AG10803 (cell line): ENCODE measurements at regions not wholly inside any gene's neighbourhood (a gene's known extent, or its start where the extent isn't known, plus 50 kb on each side); places are given as distances from the start of the nearest gene placed in this dataset.
"Not testable (repeated sequence)": the region's sequence is repeated elsewhere in the genome, so short reads cannot be mapped to it uniquely, and the experiment has no call there.

Experiments used
- DNase-seq: peaks from one replicate; pipeline ENCODE4 v3.0.0; 2010; ENCODE audit warnings: low read depth
- H3K4me3 ChIP-seq: 2 replicates; pipeline ENCODE4 v1.5.1; 2011; ENCODE audit warnings: mild to moderate bottlenecking, low read length, control low read depth
- CTCF ChIP-seq: conservative IDR thresholded peaks from 2 replicates; pipeline ENCODE4 v1.5.1; 2011; ENCODE audit warnings: mild to moderate bottlenecking, low read length, control low read depth, inconsistent platforms

- TF ChIP-seq CTCF: no peak
- no peak for DNase-seq
- H3K4me3 ChIP-seq: no peak overlapping the region
Measured at GRCh38 chr5:67795781-67796477, 419.6 kb upstream of the PIK3R1 start.

DNA sequence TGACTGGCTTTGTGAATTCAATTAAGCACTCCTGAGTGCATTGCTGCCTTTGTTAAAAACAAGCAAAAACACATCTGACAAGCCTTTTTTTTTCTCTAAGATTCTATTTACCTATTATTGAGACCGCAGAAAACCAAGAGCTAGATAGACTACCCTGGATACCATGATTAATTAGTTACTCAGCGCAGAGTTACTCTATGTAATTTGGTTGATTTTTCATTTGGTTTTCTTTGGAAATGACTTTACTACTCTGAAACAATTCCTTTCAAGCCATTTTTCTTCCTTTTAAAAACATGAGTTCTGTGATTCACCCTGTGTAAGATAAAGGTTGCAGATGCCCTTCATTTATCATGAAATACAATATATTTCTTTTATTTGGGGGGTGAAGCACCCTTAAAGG lies 421.6 kb upstream of the PIK3R1 start:
- no peak for TF ChIP-seq CTCF
- H3K4me3 ChIP-seq: no peak overlapping the region
- DNase-seq: no peak

DNA sequence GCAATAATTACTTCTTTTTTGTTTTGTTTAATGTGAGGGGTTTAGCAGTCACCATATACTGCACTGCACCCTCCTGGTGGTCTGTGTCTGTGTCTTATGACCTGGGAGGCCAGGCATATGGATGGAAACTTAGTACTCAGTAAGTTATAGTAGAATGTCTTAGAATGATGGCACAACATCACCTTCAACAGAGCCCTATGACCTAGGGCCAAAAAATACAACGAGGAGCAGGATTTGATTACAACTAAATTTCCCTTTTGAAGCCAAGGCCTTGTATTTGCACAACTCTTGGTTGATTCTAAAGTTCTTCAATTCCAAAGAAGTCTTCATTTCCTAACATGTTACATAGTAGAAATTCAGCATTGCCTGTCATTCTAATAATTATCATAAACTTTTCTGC lies 422.1 kb upstream of the PIK3R1 start:
- no peak for TF ChIP-seq CTCF
- no peak for DNase-seq

DNA sequence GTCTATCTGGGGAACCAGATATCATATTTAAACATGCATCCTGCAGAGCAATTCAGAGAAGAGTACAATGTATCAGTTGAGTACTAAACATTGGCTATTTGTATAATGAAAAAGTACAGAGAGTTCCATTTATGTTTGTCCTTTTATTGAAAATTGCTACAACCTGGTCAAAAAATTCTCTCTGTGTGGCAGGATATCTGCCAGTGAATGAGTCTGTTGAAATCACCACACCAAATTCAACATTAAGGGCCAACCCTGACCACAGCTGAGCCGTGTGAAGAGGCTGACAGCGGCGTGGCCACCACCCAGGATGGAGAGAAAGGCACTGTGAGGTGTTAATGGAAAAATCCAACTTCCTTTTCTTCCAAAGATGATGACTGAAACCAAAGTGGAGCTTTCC lies 422.7 kb upstream of the PIK3R1 start:
- peak; percentile 24 for DNase-seq
- TF ChIP-seq CTCF: no peak
- no peak overlapping the region for H3K4me3 ChIP-seq

More for the DNA sequence above, 422.1 kb upstream of the PIK3R1 start:
- no peak overlapping the region for H3K4me3 ChIP-seq

GRCh38 chr5:67790390-67790789 lies 425.2 kb upstream of the PIK3R1 start:
- DNase-seq: no peak
- no peak overlapping the region for H3K4me3 ChIP-seq
- no peak for TF ChIP-seq CTCF

GRCh38 chr5:67779893-67780623 lies 435.5 kb upstream of the PIK3R1 start:
- not testable (repeated sequence) for DNase-seq, H3K4me3 ChIP-seq

- no peak for DNase-seq
- H3K4me3 ChIP-seq: no peak overlapping the region
- TF ChIP-seq CTCF: no peak
Measured at GRCh38 chr5:67774786-67775185, 440.8 kb upstream of the PIK3R1 start.
